ENCODE measurements at regions not wholly inside any gene's neighbourhood (a gene's known extent, or its start where the extent isn't known, plus 50 kb on each side); places are given as distances from the start of the nearest gene placed in this dataset.

DNA sequence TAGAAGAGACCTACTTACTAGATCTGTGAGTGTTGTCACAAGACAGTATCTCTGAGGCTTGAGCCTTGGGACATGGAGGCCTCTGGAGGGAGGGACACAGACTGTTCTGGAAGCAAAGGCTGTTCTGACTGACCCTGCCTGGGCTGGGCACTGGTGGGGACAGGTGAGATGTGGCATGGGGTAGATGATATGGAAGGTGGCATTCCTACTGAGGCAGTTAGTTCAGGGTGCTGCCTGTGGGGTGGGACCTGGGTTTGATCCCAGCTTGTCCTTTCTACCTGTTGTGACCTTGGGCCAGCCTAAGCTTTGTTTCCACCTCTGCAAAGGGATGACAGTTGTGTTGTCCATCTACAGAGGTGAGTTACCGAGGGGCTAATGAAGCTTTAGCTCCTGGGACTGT, 140.2 kb downstream of the C9orf50 start:
- no peak for DNase-seq (ENCODE audit: extremely low spot score)
- CTCF ChIA-PET: interaction anchor here (0.9 to 1.4 kb wide), 3 partner anchors 12 to 17 kb away, joined by 3 to 4 read pairs (median 3); no protein-coding TSS in a partner anchor
- POLR2A ChIA-PET: no interaction called here
- TF ChIP-seq CTCF (IDR thresholded peaks at IDR 0.05; ENCODE audit: control extremely low read depth, extremely low read depth, low read depth, missing control alignments): no peak

GRCh38 chr9:129480227-129480626, 140.7 kb downstream of the C9orf50 start:
- ChIA-PET CTCF (interaction anchor here (1.1 to 1.4 kb wide), 2 partner anchors 13 to 16 kb away, joined by 3 to 4 read pairs; no protein-coding TSS in a partner anchor), POLR2A (no interaction called here)
- TF ChIP-seq CTCF (IDR thresholded peaks at IDR 0.05; ENCODE audit: control extremely low read depth, extremely low read depth, low read depth, missing control alignments): no peak
- no peak for DNase-seq (ENCODE audit: extremely low spot score)

- no peak for DNase-seq (ENCODE audit: extremely low spot score)
- ChIA-PET POLR2A (no interaction called here), CTCF (no interaction called here)
- TF ChIP-seq CTCF (IDR thresholded peaks at IDR 0.05; ENCODE audit: control extremely low read depth, extremely low read depth, low read depth, missing control alignments): no peak
These were observed 141.3 kb downstream of the C9orf50 start for GRCh38 chr9:129479631-129480011.

- no peak for DNase-seq (ENCODE audit: extremely low spot score)
- no peak for TF ChIP-seq CTCF (IDR thresholded peaks at IDR 0.05; ENCODE audit: control extremely low read depth, extremely low read depth, low read depth, missing control alignments)
- POLR2A ChIA-PET: no interaction called here
- CTCF ChIA-PET: no interaction called here
These were observed 141.8 kb downstream of the C9orf50 start for GRCh38 chr9:129478961-129479630.

DNA sequence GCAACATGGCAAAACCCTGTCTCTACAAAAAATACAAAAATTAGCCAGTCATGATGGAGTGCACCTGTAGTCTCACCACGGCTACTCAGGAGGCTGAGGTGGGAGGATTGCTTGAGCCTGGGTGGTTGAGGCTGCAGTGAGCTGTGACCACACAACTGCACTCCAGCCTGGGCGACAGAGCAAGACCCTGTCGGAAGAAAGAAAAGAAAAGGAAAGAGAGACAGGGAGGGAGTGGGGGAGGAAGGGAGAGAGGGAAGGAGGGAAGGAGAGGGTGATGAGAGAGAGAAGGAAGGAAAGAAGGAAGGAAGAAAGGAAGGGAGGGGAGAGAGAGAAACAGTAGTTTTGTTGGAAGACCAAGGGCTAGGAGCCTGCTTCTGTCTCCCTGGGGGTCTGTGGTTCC, 142.4 kb downstream of the C9orf50 start:
- POLR2A ChIA-PET: no interaction called here
- CTCF ChIA-PET: no interaction called here
- DNase-seq (ENCODE audit: extremely low spot score): no peak
- TF ChIP-seq CTCF (IDR thresholded peaks at IDR 0.05; ENCODE audit: control extremely low read depth, extremely low read depth, low read depth, missing control alignments): no peak

DNA sequence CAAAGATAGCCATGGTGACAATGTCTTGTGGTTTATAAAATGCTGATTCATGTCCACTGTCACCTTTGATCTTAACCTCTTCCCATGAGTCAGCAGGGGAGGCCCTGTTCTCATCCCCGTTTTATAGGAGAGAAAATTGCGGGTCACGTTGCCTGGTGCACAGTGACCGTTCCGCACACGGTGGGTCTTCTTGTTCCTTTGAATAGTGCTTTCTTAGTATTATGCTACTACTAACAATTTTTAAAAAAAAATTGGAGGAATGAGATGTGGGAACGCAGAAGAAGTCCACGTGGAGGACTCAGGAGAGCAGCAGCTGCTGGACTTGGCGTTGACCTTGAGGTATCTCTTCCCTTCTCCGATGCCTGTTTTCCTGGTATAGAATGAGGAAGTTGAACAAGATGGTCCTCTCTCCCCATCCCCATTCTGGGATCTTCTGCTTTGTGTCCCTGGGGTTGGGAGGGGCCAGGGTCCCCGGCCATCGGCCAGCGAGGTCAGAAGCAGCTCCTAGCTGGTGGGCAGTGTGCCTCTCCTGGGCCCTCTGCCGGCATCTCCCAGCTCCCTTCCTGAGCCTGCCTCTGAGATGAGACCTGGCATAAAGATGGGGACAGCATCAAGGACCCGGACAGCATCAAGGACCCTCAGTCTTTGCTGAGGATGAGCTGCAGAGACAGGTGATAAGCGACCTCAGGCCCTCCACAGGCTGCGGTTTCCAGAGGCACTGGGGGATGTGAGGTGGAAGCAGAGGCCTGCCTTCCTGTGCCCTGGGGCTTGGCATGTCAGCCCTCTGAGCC, 143.9 kb downstream of the C9orf50 start:
- CTCF ChIA-PET: interaction anchor here (0.8 kb wide), 1 partner anchor 9 kb away, joined by 3 read pairs; no protein-coding TSS in a partner anchor
- POLR2A ChIA-PET: no interaction called here
- no peak for TF ChIP-seq CTCF (IDR thresholded peaks at IDR 0.05; ENCODE audit: control extremely low read depth, extremely low read depth, low read depth, missing control alignments)
- no peak for DNase-seq (ENCODE audit: extremely low spot score)
